CD4-positive, alpha-beta T cell treated with Interferon alpha-2 for 1 hour (primary cell): ENCODE measurements at regions not wholly inside any gene's neighbourhood (a gene's known extent, or its start where the extent isn't known, plus 50 kb on each side); places are given as distances from the start of the nearest gene placed in this dataset.

Source experiments
- DNase-seq, 2 donors: peaks; one replicate each; pipeline ENCODE4 v3.0.0-alpha.2; 2020 to 2022

DNA sequence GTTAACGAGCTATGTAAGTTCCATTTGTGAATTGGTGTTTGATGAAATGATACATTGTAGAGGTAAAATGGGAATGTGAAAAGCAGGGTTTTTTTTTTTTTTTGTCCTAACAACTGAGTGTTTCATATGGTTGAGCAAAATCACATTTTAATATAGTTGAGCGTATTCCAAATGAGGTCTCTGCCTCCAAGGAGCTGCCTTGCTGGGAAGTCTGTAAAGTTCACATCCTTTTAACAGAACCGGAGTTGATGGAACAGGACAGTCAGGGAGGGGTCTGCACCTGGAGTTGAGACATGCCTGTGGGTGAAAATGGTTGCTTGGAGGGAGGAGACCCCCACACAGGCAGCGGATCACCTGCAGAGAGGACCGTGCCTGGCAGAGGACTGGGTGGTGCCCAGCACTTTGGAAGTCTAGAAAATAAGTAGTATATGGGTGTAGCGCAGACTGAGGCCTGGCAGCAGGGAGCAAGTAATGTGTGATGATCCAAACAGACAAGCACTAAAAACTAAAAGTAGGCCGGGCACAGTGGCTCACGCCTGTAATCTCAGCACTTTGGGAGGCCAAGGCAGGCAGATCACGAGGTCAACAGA is 75.2 kb upstream of the UBAC2 start:
- DNase-seq, result no peak

DNA sequence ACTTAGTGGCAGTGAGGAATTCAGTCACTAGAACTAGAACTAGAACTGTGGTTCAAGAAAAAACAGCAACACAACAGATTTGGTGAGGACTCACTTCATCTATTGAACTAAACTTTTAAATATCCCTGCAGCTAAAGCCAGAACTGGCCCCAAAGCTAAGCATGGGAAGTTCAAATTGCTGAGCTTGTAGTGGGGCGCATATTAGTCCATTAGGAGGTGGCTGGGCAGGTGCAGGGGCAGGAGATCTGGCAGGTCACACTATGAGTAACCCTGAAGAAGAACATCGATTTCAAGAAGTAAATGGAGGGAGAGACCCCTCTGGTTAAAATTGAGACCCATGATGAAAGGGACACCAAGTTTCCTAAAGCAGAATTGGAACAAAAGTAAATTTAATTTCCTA is 73.8 kb upstream of the UBAC2 start:
- no peak for DNase-seq

DNA sequence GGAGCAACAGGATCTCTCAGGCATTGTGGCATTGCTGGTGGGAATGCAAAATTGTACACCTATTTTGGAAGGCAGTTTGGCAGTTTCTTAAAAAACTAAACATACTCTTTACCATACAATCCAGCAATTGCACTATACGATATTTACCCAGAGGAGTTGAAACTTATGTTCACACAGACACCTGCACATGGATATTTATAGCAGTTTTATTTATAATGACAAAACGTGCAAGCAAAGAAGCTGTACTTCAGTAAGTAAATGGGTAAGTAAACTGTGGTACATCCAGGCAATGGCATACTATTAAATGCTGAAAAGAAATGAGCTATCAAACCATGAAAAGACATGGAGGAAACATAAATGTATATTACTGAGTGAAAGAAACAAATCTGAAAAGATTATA is 71.6 kb upstream of the UBAC2 start:
- no peak for DNase-seq

DNA sequence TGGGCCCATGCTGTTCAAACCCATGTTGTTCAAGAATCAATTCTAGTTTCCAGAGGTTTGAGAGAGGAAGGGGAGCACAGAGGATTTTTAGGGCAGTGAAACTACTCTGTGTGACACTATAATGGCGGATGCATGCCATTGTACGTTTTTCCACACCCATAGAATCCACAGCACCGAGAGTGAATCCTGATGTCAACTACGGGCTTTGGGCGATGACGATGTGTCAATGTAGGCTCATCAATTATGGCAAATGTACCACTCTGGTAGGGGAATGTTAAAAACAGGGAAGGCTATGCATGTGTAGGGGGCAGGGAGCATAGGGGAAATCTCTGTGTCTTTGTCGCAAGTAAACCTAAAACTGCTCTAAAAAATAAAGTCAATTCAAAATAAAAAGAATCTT is 70.7 kb upstream of the UBAC2 start:
- no peak for DNase-seq

GRCh38 chr13:99131410-99131809 is 69.2 kb upstream of the UBAC2 start:
- no peak for DNase-seq

DNA sequence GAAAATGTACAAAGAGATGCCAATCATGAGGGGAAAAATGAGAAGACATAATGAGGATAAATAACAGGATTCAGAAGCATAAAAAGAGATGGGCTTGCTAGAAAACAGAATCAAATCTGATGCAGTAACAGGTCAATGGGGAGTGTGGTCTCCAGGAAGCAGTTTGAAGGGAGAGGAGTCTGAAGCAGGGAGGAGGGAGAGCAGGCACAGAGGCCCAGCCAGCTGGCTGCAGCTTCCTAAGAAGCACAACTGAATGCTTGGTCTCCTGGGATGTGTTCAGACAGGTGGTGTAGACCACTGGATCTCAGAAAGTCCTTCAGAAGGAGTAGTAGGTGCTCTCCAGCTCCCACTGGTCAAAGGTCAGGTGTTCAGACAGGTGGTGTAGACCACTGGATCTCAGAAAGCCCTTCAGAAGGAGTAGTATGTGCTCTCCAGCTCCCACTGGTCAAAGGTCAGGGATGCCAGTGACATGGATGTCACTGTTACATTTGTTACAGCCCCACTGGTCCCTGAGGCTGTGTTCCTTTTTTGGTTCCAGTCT is 68.3 kb upstream of the UBAC2 start:
- no peak for DNase-seq

DNA sequence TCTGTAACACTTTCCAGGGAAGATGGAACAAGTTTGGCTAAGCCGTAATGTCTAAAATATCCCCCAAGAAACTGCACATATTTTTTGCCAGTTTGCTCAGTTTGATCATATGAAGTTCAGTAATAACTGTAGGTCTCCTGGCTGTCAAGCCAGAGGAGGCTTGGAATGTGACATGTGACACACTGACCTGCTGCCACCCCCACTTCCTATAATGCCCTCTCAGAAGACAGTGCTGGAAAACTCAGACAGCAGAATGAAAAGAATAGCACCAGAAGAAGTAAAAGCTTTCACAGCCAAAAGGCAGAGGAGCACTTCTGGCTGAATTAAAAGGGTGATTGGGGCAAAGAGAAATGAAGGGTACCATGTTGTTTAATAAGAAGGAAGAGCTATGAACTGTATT is 67.4 kb upstream of the UBAC2 start:
- DNase-seq, result no peak

DNA sequence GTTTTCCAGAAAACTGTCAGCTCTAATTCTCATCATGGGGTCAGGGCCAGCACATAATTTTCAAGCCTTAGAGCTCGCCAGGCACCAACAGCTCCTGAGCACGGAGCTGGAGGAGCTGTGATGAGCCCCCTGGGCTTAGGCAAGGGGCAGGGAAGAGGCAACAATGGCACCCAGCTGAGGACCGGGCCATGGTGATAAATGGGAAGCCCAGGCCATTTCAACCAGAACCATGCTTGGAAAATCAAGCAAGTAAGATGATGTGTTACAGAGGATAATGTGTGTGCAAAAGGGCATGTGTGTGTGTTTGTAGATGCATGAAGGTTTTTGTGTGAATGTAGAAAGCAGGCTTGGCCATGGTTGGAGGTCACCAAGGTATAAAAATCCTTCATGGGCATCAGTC is 66.8 kb upstream of the UBAC2 start:
- no peak for DNase-seq

DNA sequence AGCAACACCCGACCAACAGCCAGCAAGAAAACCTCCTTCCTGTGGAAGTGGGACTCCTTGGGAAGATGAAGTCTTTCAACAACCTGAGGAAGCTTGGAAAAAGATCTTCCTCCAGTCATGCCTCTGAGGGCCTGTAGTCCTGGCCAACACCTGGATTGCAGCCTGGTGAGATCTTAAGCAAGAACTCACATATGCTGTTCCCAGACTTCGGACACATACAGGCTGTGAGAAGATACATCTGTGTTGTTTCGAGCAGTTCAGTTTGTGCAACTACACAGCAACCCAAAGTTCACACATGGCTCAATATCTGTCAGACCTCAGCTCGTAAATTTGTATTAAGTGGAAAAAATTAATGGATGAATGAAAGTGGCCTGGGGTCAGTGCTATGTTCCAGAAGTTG is 65.1 kb upstream of the UBAC2 start:
- no peak for DNase-seq

- no peak for DNase-seq
These were observed 64.2 kb upstream of the UBAC2 start for GRCh38 chr13:99136427-99136954.

DNA sequence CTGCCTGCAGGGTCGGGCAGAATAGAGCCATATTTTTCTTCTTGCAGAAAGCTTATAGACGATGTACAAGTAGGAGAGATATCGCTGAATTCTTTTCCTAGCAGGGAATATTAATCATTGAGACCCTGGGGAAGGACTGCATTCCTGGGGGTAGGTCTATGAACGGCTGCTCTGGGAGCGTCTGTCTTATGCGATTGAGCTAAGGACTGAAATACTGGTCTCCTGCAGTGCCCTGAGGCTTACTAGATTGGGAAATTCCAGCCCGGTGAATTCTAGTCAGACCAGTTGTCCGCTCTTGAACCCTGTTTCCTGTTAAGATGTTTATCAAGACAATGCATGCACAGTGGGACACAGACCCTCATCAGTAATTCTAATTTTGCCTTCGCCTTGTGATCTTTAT is 59.8 kb upstream of the UBAC2 start:
- DNase-seq, result no peak

DNA sequence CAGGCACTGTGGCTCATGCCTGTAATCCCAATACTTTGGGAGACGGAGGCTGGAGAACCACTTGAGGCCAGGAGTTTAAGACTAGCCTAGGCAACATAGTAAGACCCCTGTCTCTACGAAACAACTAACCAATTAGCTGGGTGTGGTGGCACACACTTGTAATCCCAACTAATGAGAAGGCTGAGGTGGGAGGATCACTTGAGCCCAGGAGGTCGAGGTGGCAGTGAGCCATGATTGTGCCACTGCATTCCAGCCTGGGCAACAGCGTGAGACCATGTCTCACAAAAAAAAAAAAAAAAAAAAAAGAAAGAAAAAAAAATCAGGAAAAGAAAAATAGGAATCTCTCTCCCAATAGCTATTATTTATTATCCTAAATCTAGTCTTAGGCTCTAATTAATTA is 56.8 kb upstream of the UBAC2 start:
- DNase-seq, result no peak

DNA sequence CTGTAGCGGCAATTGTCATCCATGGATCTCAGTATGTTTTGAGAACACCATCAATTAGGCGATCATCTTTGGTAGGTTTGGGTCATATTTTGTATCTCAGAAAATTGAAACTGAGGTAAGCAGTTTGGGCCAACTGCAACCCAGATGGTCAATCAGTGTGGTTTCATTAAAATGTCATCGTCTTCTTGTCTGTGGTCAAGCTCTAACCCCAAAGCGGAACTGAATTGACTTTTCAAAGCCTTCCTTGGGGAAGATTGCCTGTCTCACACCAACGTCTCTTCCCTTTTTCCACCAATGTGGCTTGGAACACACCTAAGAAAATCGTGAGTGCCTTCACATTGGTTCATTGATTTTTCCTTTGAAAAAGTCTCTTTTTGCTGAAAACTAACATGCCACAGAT is 56.3 kb upstream of the UBAC2 start:
- no peak for DNase-seq

DNA sequence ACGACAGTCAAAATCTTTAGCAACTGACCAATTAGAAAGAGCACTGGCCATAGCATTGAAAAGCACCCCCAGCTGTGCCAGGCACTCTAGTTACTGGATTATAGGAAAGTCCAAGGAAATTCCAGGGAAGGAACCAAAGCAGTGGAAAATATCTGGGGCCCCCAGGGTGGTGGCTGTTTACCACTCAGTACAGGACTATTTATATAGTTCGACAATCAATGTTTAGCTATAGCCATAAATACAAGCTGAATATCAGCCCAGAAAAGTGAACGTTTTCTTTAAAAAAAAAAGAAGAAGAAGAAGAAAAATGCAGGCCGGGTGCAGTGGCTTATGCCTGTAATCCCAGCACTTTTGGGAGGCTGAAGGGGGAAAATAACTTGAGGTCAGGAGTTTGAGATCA is 55.2 kb upstream of the UBAC2 start:
- no peak for DNase-seq

- DNase-seq, result no peak
These were observed 49.9 kb upstream of the UBAC2 start for GRCh38 chr13:99150575-99151361.
